GM23248 (cell line): ENCODE measurements at regions not wholly inside any gene's neighbourhood (a gene's known extent, or its start where the extent isn't known, plus 50 kb on each side); places are given as distances from the start of the nearest gene placed in this dataset.

Experiments
- DNase-seq: peaks from one replicate; pipeline ENCODE4 v3.0.0-alpha.2; 2015
- H2AFZ ChIP-seq: fragments of 200-600 bp; sonication (generic); 2 replicates; pipeline ENCODE4 v1.6.1; 2016; ENCODE audit warnings: antibody characterized with exemption
- H3F3A ChIP-seq: fragments of 200-600 bp; sonication (generic); 2 replicates; pipeline ENCODE4 v1.6.1; 2016; ENCODE audit warnings: mild to moderate bottlenecking, antibody characterized with exemption, mixed run types; ENCODE audit not compliant: insufficient read depth
- H3K27ac ChIP-seq: fragments of 200-600 bp; sonication (generic); 2 replicates; pipeline ENCODE4 v1.5.1; 2016; ENCODE audit warnings: mild to moderate bottlenecking
- H3K27me3 ChIP-seq: fragments of 200-600 bp; sonication (generic); replicated peaks from 2 replicates; pipeline ENCODE4 v1.6.1; 2016; ENCODE audit warnings: mild to moderate bottlenecking; ENCODE audit not compliant: insufficient read depth
- H3K36me3 ChIP-seq: fragments of 200-600 bp; sonication (generic); 2 replicates; pipeline ENCODE4 v1.6.1; 2016; ENCODE audit warnings: low read depth, mild to moderate bottlenecking
- H3K4me1 ChIP-seq: fragments of 200-600 bp; sonication (generic); 2 replicates; pipeline ENCODE4 v1.6.1; 2016; ENCODE audit warnings: mild to moderate bottlenecking; ENCODE audit not compliant: insufficient read depth
- H3K4me2 ChIP-seq: fragments of 200-600 bp; sonication (generic); one replicate; pipeline ENCODE4 v1.6.1; 2016; ENCODE audit warnings: mild to moderate bottlenecking; ENCODE audit not compliant: unreplicated experiment
- H3K4me3 ChIP-seq: fragments of 200-600 bp; sonication (generic); 2 replicates; pipeline ENCODE4 v1.5.1; 2016; ENCODE audit warnings: mild to moderate bottlenecking
- H3K79me2 ChIP-seq: fragments of 200-600 bp; sonication (generic); 2 replicates; pipeline ENCODE4 v1.6.1; 2016; ENCODE audit warnings: mild to moderate bottlenecking; ENCODE audit not compliant: insufficient read depth
- H3K9ac ChIP-seq: fragments of 200-600 bp; sonication (generic); 2 replicates; pipeline ENCODE4 v1.6.1; 2016; ENCODE audit warnings: mild to moderate bottlenecking
- H3K9me2 ChIP-seq: fragments of 200-600 bp; sonication (generic); 2 replicates; pipeline ENCODE4 v1.6.1; 2016; ENCODE audit warnings: mixed run types, mild to moderate bottlenecking, moderate library complexity; ENCODE audit not compliant: insufficient read depth
- H3K9me3 ChIP-seq: fragments of 200-600 bp; sonication (generic); one replicate; pipeline ENCODE4 v1.6.1; 2017; ENCODE audit warnings: low read depth
- H4K20me1 ChIP-seq: fragments of 200-600 bp; sonication (generic); 2 replicates; pipeline ENCODE4 v1.6.0; 2016; ENCODE audit not compliant: insufficient read depth
- EZH2 ChIP-seq: fragments of 200-600 bp; sonication (generic); IDR thresholded peaks from 2 replicates; pipeline ENCODE4 v1.6.1; 2018; ENCODE audit warnings: antibody characterized with exemption, mild to moderate bottlenecking; ENCODE audit not compliant: insufficient read depth, poor library complexity, severe bottlenecking
- EZH2phosphoT487 ChIP-seq: fragments of 200-600 bp; sonication (generic); IDR thresholded peaks from 2 replicates; pipeline ENCODE4 v1.6.1; 2018; ENCODE audit warnings: antibody characterized with exemption, moderate library complexity, mild to moderate bottlenecking, low read depth; ENCODE audit not compliant: insufficient read depth
- WGBS, 2 experiments: methylation state at CpG; one replicate each; pipeline ENCODE4 v1.1.6; 2015 to 2017; ENCODE audit warnings: low lambda C conversion rate in 2 of 2, low coverage in 1 of 2; ENCODE audit errors: missing lambda C conversion rate in 2 of 2; 5-methylcytosine and 5-hydroxymethylcytosine counted together
- in situ Hi-C: fragments of 300-500 bp; cut with MboI; formaldehyde crosslinking; loops from 2 replicates; pipeline ENCODE4 v1.15.0; 2020

DNA sequence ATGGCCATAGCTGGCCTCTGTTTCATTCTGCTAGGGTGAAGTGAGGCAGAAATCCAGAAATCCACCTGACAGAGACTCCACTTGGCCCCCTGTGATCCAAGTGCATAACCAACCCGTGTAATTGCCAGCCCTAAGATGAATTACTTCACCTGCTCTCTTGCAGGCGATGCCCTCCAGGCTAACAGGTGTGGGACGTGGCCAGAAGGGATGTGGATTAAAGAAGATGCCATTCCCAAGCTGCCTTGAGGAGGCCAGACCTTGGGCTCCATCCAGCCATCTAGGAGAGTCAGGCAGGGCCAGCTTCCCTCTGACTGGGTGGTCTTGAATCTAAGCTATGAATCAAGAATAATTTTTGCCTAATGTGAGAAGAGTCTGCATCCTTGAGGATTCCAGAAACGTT, 154.5 kb upstream of the BNIP2 start:
- Histone ChIP-seq H4K20me1 (no peaks in the 10 kb centered on the region), H3F3A (no peaks in the 10 kb centered on the region), H3K9ac (no peak overlapping the region), H3K4me2 (no peak overlapping the region), H3K79me2 (no peaks in the 10 kb centered on the region), H3K27ac (no peak overlapping the region), H3K36me3 (no peaks in the 10 kb centered on the region), H3K4me1 (no peaks in the 10 kb centered on the region), H3K9me2 (no peaks in the 10 kb centered on the region), H3K9me3 (no peaks in the 10 kb centered on the region), H3K27me3 (0 out of 2 replicates have a peak, but pooled peaks cover 9% of the 10 kb centered on the region), H2AFZ (no peak overlapping the region), H3K4me3 (no peak overlapping the region)
- TF ChIP-seq EZH2 = no peak
- TF ChIP-seq EZH2phosphoT487 = no peak
- in situ Hi-C loops = no loop called here
- DNase-seq = no peak
- 2 to 4% methylated on average over 4 of the region's 4 CpGs for WGBS, 2 experiments

DNA sequence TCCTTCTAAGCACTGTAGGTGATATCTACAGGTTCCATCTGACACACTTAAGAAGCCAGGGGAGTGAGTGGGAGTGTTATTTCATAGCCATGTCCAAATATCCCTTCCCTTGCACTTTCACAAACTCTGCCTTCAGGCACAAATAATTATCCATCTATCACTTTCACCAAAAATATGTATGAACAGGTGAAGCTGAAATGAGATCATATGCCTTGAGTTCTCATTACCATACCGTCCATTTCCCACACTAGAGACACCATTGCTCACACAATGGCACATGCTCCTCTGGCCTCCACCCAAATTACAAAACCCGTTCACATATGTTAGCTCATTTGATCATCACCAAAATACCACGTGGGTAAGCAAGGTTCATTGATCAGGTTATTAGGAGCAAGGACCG, 151.9 kb upstream of the BNIP2 start:
- Histone ChIP-seq H4K20me1 (no peaks in the 10 kb centered on the region), H3K79me2 (no peaks in the 10 kb centered on the region), H3K4me1 (no peaks in the 10 kb centered on the region), H3K27ac (no peak overlapping the region), H3F3A (no peaks in the 10 kb centered on the region), H3K9ac (no peak overlapping the region), H3K9me3 (no peaks in the 10 kb centered on the region), H2AFZ (no peak overlapping the region), H3K4me3 (no peak overlapping the region), H3K4me2 (no peak overlapping the region), H3K36me3 (no peaks in the 10 kb centered on the region), H3K27me3 (0 out of 2 replicates have a peak, but pooled peaks cover 9% of the 10 kb centered on the region), H3K9me2 (no peaks in the 10 kb centered on the region)
- TF ChIP-seq EZH2 (no peak), EZH2phosphoT487 (no peak)
- in situ Hi-C loops = no loop called here
- no peak for DNase-seq
- WGBS, 2 experiments = 28 to 33% methylated on average over 4 of the region's 4 CpGs

DNA sequence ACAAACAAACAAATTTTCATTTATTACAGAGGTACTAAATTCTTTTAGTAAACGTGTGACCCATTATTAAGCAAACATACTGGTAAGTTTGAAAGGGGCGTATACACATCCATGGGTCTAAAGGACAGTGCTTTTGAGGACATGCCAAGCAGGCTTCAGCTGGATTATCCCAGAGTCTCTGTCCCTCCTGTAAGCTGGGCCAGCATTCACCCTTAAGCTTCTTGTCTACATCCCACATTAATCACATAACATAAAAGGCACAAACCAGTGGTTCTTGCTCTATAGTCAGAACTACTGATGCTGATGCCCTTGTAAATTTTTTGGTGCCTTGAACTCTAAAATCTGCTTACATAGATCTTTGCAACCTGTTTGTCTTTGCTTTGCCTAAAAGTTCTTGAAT, 150.8 kb upstream of the BNIP2 start:
- no peaks in the 10 kb centered on the region for H3K4me1 ChIP-seq
- H3K9ac ChIP-seq = no peak overlapping the region
- 45 to 60% methylated on average over 2 of the region's 2 CpGs for WGBS, 2 experiments
- no peak overlapping the region for H3K4me3 ChIP-seq
- H3K36me3 ChIP-seq = no peaks in the 10 kb centered on the region
- no peaks in the 10 kb centered on the region for H3K9me3 ChIP-seq
- H3K9me2 ChIP-seq = no peaks in the 10 kb centered on the region
- no peaks in the 10 kb centered on the region for H3K27me3 ChIP-seq
- no peak overlapping the region for H2AFZ ChIP-seq
- no peaks in the 10 kb centered on the region for H4K20me1 ChIP-seq
- TF ChIP-seq EZH2 = no peak
- TF ChIP-seq EZH2phosphoT487 = no peak
- no peaks in the 10 kb centered on the region for H3K79me2 ChIP-seq
- no peak for DNase-seq
- no peak overlapping the region for H3K4me2 ChIP-seq
- H3K27ac ChIP-seq = no peak overlapping the region
- no peaks in the 10 kb centered on the region for H3F3A ChIP-seq
- in situ Hi-C loops = no loop called here

DNA sequence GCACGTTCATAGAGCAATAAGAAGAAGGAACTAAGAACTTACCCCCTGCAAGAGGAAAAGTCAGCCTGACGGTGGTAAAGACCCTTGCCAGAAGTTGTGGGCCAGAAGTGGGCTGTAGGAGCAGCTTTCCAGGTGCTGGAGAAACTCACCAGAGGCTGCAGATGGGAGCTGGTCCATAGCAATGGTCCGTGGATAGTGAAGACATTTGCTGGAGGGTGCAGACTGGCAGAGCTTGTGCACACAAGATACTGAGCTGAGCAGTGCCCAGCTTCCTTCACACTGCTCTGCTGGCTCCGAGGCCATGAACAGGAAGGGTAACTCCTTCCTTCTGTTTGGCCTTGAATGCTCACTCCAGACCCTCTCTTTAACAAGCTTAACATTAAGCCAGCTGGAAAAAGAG, 149.8 kb upstream of the BNIP2 start:
- WGBS, 2 experiments = 25 to 29% methylated on average over 4 of the region's 4 CpGs
- Histone ChIP-seq H4K20me1 (no peaks in the 10 kb centered on the region), H3K4me2 (no peak overlapping the region), H3K9me2 (no peaks in the 10 kb centered on the region), H3K36me3 (no peaks in the 10 kb centered on the region), H3K27me3 (no peaks in the 10 kb centered on the region), H3K4me1 (no peaks in the 10 kb centered on the region), H2AFZ (no peak overlapping the region), H3K79me2 (no peaks in the 10 kb centered on the region), H3K27ac (no peak overlapping the region), H3K4me3 (no peak overlapping the region), H3F3A (no peaks in the 10 kb centered on the region), H3K9ac (no peak overlapping the region), H3K9me3 (no peaks in the 10 kb centered on the region)
- no peak for TF ChIP-seq EZH2
- TF ChIP-seq EZH2phosphoT487 = no peak
- DNase-seq = no peak
- in situ Hi-C loops = no loop called here

DNA sequence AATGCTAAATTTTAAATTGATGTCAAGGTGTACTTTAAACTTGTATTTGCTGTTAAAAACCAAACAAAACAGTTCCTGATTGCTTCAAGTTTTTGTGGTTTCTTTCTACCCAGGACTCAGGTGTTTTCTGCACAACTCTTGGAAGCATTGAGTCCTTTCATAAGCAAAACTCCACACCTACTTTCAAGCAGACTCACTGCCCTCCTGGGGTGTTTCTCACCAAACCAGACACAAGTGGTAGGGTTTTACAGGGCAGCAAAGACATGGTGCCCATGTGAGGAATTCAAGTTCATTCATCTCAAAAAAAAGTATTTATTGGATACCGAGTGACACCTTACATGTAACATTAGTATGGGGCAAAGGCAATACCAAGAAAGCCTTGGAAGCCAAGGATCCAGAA, 146.7 kb upstream of the BNIP2 start:
- no peak overlapping the region for H2AFZ ChIP-seq
- no peaks in the 10 kb centered on the region for H3K9me3 ChIP-seq
- in situ Hi-C loops = no loop called here
- no peaks in the 10 kb centered on the region for H3K27me3 ChIP-seq
- no peak overlapping the region for H3K4me3 ChIP-seq
- H3K9me2 ChIP-seq = no peaks in the 10 kb centered on the region
- 42 to 55% methylated on average over 1 of the region's 1 CpG for WGBS, 2 experiments
- H3F3A ChIP-seq = no peaks in the 10 kb centered on the region
- no peak for DNase-seq
- H4K20me1 ChIP-seq = no peaks in the 10 kb centered on the region
- no peak for TF ChIP-seq EZH2
- no peak for TF ChIP-seq EZH2phosphoT487
- no peaks in the 10 kb centered on the region for H3K36me3 ChIP-seq
- no peaks in the 10 kb centered on the region for H3K79me2 ChIP-seq
- no peak overlapping the region for H3K27ac ChIP-seq
- no peak overlapping the region for H3K9ac ChIP-seq
- no peak overlapping the region for H3K4me2 ChIP-seq
- no peaks in the 10 kb centered on the region for H3K4me1 ChIP-seq
